Bronchial epithelial cell (primary cell): ENCODE measurements at regions not wholly inside any gene's neighbourhood (a gene's known extent, or its start where the extent isn't known, plus 50 kb on each side); places are given as distances from the start of the nearest gene placed in this dataset.

Source experiments
- DNase-seq: peaks from one replicate; pipeline ENCODE4 v3.0.0-alpha.2; 2010; ENCODE audit warnings: low read depth
- FAIRE-seq: peaks from 2 replicates; lab custom pipeline; 2011; peaks lifted over from hg19 to GRCh38; lab: Jason Lieb, UNC
- H3K27me3 ChIP-seq: 2 replicates; pipeline ENCODE4 v1.5.1; 2011; ENCODE audit warnings: low read length; ENCODE audit not compliant: control insufficient read depth, insufficient read depth
- H3K36me3 ChIP-seq: 2 replicates; pipeline ENCODE4 v1.5.1; 2011; ENCODE audit warnings: low read length; ENCODE audit not compliant: control insufficient read depth, insufficient read depth
- H3K4me3 ChIP-seq: 2 replicates; pipeline ENCODE4 v1.5.1; 2011; ENCODE audit warnings: mild to moderate bottlenecking, low read depth, low read length, control low read depth
- TF ChIP-seq, protein P1 (sequence below): IDR thresholded peaks from 2 replicates; pipeline ENCODE4 v1.5.1; 2011; ENCODE audit warnings: mild to moderate bottlenecking, moderate library complexity, low read length, control low read depth, inconsistent platforms; ENCODE audit not compliant: insufficient read depth, severe bottlenecking

DNA sequence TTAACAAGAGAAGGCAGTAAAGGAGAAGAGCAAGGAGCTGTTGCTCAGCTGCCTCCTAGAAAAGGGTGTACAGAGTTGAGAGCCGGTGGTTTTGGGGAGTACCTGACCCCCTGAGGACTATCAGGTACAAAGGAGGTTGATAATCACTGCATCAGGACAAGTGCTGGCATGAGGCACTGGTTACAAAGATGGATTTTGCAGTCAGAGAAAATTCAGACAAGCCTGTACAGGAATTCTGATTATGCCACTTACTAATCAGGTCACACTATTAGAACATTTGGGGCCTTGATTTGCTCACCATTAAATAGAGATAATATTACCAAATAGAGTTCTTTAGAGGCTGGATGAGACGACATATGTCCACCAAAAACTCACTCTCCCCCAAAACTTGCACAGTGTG, 450.9 kb upstream of the TMPO start:
- no peaks in the 10 kb centered on the region for H3K27me3 ChIP-seq
- FAIRE-seq (no peak), DNase-seq (peak; percentile 86)
- no peaks in the 10 kb centered on the region for H3K36me3 ChIP-seq
- no peak overlapping the region for H3K4me3 ChIP-seq
- TF ChIP-seq, protein P1, sequence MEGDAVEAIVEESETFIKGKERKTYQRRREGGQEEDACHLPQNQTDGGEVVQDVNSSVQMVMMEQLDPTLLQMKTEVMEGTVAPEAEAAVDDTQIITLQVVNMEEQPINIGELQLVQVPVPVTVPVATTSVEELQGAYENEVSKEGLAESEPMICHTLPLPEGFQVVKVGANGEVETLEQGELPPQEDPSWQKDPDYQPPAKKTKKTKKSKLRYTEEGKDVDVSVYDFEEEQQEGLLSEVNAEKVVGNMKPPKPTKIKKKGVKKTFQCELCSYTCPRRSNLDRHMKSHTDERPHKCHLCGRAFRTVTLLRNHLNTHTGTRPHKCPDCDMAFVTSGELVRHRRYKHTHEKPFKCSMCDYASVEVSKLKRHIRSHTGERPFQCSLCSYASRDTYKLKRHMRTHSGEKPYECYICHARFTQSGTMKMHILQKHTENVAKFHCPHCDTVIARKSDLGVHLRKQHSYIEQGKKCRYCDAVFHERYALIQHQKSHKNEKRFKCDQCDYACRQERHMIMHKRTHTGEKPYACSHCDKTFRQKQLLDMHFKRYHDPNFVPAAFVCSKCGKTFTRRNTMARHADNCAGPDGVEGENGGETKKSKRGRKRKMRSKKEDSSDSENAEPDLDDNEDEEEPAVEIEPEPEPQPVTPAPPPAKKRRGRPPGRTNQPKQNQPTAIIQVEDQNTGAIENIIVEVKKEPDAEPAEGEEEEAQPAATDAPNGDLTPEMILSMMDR = no peak

DNA sequence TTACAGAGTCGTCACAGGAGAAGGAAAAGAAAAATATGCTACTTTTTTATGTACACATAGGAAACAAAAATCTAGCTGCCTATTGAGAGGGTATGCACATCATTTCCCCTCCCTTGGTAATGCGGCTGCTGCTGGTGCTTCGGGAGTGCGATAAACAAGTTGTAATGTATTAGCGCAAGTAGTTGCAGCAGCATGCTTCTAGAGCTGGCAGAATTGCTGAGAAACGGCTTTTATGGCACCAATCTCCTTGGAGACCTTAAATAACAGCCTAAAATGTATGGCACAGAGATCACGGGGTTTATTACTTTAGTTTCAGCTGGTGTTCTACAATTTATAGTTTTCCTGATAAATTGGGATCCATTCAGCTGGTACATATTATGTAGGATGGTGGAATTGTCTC, 447.6 kb upstream of the TMPO start:
- FAIRE-seq (no peak), DNase-seq (no peak)
- no peak overlapping the region for H3K4me3 ChIP-seq
- TF ChIP-seq, protein P1 = no peak
- no peaks in the 10 kb centered on the region for H3K27me3 ChIP-seq
- H3K36me3 ChIP-seq = no peaks in the 10 kb centered on the region

DNA sequence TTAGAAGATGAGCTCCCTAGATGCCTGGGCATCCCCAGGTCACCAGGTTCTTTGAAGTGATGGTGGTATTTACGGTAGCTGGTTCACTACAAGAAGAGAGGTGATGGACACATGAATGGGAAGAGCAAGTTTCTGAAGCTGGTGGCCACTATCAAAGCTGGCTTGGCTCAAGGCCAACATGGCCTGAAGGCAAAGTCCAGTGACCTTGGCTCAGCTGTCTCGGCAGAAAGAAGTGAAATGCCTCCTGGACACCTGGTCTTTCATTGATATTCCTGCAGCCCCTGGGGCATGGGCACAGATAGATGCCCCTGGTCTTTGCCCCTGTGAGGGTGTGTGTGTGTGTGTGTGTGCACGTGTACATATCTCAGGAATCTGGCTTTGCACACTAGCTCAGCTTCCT, 441.8 kb upstream of the TMPO start:
- Histone ChIP-seq H3K36me3 (no peaks in the 10 kb centered on the region), H3K27me3 (no peaks in the 10 kb centered on the region), H3K4me3 (no peak overlapping the region)
- DNase-seq (no peak), FAIRE-seq (no peak)
- TF ChIP-seq, protein P1 = no peak

DNA sequence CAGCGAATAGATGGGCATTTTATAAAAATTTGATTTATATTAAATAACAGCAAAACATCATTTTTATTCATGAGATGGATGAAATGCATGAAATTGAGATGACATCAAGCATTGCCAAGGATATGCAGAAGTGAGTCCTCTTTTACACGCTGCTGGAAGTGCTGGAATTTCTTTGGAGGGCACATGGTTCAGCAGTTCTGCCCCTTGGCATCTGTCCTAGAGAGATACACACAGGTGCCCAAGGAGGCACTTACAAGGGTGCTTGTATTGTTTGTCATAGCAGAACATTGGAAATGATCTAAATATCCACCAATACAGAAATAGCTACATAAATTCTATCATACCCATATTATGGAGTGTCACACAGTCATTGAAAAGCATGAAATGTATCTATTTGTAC, 441.1 kb upstream of the TMPO start:
- Histone ChIP-seq H3K4me3 (no peak overlapping the region), H3K27me3 (no peaks in the 10 kb centered on the region), H3K36me3 (no peaks in the 10 kb centered on the region)
- TF ChIP-seq, protein P1 = no peak
- DNase-seq = no peak
- FAIRE-seq = no peak

DNA sequence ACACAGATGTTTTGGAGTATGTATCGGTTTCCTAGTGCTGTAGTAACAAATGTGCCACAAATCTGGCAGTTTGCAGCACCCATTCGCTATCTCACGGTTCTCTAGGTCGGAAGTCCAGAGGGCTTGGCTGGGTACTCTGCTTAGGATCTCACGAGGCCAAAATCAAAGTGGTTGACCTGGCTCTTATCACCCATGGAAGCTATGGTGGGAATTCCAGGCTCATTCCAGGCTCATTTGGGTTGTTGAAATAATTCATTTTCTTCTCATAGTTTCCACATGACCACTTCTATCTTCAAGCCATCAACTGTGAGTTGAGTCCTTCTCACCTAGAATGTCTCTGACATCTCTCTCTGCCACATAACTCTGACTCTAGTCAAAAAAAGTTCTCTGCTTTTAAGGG, 431.0 kb upstream of the TMPO start:
- no peaks in the 10 kb centered on the region for H3K36me3 ChIP-seq
- no peak for DNase-seq
- TF ChIP-seq, protein P1 = no peak
- H3K4me3 ChIP-seq = no peak overlapping the region
- peak; percentile 68 for FAIRE-seq
- no peaks in the 10 kb centered on the region for H3K27me3 ChIP-seq

DNA sequence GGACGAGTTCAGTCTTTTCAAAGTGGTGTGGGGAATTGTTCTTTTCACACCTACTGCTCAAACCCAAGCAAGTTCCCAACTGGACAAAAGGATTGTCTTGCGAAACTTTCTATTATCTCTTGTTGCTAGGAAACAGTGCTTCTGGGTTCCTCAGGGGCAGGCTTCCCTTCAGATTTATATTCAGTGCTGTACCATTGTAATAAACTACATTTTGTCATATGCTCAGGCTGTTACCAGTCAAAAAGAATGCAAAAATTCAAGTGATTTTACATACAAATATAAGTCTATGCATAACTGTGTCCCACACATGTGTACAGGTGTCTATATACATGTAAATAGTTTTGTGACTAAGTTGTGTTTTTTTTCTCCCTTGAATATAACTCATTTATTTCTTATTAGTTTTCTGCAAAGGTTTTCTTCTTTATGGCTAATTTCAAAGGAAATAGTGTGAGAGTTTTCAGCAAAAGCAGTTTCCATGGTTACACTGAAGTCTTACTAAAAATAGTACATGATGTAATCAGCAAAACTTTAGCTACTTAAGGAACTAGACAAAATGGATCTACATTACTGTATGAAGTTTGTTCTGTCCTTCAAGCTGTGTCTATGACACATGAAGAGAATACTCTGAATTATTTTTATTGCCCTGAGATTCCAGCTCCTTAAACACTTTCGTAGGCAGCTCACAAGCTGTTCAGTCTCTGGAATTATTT, 430.2 kb upstream of the TMPO start:
- no peak for FAIRE-seq
- no peak for DNase-seq
- Histone ChIP-seq H3K27me3 (no peaks in the 10 kb centered on the region), H3K36me3 (no peaks in the 10 kb centered on the region), H3K4me3 (no peak overlapping the region)
- TF ChIP-seq, protein P1 = no peak
